IPS-NIHi11 (cell line): ENCODE measurements at regions not wholly inside any gene's neighbourhood (a gene's known extent, or its start where the extent isn't known, plus 50 kb on each side); places are given as distances from the start of the nearest gene placed in this dataset.

Source experiments
- DNase-seq: peaks from one replicate; pipeline ENCODE4 v3.0.0; 2012; ENCODE audit warnings: mixed read lengths, low spot score

DNA sequence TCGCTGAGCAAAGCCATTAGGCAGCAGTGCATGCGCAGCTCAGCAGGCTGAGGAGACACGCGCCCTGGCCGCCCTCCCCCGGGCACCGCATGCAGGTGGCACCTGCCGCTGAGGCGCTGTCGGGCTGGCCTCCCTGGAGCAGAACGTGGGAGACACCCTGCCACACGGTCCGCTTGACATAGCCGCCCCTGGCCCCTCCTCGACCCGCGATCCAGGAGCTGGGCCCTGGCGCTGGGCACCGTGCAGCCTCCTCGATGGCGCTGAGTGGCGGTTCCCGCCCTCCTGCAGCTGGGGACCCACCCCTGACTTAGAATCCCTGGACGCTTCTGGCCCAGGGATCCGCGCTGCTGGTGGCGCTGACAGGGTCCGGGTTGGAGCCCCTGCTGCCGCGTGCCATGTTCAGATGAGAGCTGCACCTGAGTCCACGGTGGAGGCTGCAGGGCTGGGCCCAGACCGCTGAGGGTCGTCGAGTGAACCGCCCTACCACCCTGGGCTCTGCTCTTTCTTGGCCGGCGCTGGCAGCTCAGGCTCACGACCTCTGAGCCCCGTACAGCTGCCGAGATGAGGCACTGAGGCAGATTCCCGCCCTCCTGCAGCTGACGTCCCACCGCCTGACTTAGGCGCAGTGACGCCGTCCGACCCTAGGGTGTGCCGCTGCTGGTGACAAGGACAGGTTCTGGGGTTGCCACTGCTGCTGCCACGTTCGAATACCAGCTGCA, 116.8 kb downstream of the OR13A1 start:
- no peak for DNase-seq

GRCh38 chr10:45199205-45199740, 116.1 kb downstream of the OR13A1 start:
- no peak for DNase-seq

DNA sequence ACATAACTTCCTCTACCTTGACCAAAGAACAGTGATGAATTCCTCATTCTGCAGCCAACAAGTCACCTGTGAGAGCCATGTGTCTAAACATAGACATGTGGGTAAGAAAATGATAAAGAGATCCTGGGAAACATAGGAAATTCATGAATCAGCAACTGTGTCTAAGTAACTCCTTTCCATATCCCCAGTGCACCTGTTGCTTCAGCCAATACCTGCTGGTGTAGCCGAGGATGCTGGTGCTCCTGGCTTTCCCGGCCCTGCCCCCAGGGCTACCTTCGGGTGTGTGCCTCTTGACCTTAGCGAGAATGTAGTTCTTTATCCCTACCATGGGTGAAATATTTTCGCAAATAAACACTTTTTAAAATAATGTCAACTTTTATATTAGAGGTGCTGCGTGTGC, 114.1 kb downstream of the OR13A1 start:
- no peak for DNase-seq

GRCh38 chr10:45202242-45202641, 113.2 kb downstream of the OR13A1 start:
- DNase-seq = no peak

GRCh38 chr10:45204954-45205775, 110.2 kb downstream of the OR13A1 start:
- no peak for DNase-seq

- DNase-seq = no peak
Measured at GRCh38 chr10:45209888-45210287, 105.5 kb downstream of the OR13A1 start.

GRCh38 chr10:45211576-45211975, 103.8 kb downstream of the OR13A1 start:
- no peak for DNase-seq

GRCh38 chr10:45219416-45219815, 96.0 kb downstream of the OR13A1 start:
- DNase-seq = no peak

DNA sequence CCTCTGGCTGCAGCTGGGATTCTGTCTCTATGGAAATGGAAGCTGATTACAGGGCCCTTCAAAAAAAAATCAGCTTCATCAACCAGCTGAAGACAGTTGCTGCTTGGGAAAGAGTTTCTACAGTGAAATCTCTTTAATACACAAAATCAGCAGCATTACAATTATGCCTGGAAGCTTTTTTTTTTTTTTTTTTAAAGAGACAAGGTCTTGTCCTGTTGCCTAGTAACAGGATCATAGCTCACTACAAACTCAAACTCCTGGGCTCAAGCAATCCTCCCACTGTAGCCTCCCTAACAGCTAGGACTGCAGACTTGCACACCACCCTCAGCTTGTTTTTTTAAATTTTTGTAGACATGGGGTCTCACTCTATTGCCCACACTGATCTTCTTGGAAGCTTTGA, 94.5 kb downstream of the OR13A1 start:
- no peak for DNase-seq

DNA sequence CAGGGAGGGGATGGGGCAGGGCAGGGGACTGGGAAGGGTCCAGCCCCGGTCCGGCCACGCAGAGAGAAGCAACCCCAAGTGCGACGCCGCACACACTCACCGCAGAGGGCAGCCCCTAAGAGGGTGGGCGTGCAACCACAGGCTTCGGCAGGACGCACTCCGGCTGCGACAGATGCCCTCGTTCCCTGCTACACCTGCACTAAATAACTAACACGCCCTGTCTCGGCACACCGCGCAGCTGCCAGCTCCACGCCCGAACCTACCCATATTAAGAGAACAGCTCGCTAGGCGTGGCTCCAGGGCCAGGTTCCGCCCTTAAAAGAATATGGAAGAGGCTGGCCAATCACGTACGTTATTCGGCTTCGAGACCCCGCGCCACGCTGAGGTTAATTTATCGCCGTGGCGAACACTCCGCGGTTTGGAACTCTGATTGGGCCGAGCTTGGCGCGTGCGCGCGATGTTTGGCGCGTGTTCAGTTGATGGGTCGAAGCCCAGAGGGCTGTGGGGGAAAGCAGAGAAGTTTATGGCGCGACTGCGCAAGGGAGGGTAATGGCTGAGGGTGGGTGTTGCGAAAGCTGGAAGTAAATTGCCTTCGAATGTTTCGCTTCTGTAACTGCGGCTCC, 91.1 kb downstream of the OR13A1 start:
- DNase-seq = no peak

DNA sequence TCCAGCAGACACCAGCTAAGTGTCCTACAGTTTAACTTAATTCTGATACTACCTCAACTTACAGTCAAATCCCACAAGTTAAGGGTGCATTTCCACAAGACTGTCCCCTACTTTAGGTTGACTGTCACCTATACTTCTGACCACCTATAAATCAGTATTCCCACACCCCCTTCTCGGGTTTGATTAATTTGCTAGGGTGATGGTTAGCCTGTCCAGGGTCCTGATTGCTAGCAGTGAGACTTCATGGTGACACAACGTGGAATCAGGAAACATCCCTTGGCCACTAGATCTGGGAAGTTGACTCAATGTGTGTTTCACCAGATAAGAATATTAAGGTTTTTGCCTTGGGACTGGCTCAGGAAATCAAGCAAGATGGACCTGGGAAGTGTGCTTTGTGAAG, 88.4 kb downstream of the OR13A1 start:
- DNase-seq = no peak

DNA sequence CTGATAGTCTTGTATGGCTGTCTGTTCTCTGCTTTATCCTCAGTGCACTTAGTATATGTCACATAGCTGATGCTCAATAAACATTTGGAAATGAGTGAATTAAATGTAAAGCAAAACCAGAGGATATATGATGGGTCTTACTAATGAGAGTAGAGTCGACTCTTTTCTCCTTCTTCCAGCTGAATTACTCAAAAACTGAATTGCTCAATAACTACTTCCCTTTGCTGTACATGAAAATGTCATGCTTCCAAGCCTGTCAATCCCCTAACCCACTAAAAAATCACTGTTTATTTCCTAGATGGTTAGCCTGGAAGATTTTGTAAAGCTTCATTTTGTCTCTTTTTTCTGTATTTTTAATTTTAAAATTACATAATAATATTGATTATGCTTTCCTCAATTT, 88.0 kb downstream of the OR13A1 start:
- DNase-seq = no peak

GRCh38 chr10:45229823-45230222, 85.6 kb downstream of the OR13A1 start:
- no peak for DNase-seq

GRCh38 chr10:45235260-45235769, 80.1 kb downstream of the OR13A1 start:
- peak; percentile 66 for DNase-seq

- DNase-seq = no peak
Measured at GRCh38 chr10:45235798-45236220, 79.6 kb downstream of the OR13A1 start.

DNA sequence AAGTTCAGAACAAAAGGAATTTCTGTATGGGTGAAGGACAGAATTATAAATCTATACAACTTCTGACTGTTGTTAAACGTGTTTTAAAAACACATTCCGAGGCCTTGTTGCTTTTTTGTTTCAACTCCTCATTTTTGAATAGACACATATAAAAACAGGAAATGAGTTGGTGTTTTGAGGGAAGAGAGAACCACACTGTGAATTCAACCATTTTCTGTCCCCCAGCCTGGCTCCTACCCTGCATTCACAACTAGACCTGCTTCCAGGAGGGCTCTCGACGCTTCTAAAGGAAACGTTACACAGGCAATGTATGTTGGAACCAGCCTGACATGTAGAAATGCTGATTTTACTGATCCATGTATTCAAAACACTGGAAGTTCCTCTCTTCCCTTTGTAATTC, 76.5 kb downstream of the OR13A1 start:
- no peak for DNase-seq

GRCh38 chr10:45239642-45240041, 75.8 kb downstream of the OR13A1 start:
- no peak for DNase-seq

DNA sequence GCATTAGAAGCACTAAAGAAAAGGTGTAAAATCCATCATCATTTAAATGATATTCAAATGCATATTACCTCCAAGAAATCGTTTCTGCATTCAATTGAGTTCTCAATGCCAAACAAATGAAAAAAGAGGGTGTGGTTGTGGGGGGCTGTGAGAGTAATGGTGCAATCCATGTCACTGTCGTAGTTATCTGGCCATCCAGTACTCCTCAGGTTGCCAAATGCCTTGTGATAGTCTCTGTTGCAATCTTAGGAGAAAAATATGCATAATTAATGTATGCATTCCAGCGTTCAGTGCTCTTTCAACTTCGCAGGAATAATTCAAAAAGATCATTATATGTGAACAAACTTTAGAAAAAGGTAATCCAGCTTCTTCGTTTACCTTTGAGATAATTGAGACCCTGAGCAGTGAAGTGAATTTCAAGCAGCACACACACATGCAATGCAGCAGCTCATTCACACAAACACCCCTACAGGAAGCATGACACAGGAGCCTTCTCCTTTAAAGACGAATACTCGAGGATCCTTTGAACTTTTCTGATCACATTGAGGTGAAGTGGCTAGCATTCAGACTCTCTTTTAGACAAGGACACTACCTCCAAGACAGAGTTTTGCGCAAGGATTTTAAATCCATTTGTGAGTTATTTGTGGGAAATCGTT, 73.4 kb downstream of the OR13A1 start:
- no peak for DNase-seq

- DNase-seq = no peak
Measured at GRCh38 chr10:45243261-45243660, 72.1 kb downstream of the OR13A1 start.

DNA sequence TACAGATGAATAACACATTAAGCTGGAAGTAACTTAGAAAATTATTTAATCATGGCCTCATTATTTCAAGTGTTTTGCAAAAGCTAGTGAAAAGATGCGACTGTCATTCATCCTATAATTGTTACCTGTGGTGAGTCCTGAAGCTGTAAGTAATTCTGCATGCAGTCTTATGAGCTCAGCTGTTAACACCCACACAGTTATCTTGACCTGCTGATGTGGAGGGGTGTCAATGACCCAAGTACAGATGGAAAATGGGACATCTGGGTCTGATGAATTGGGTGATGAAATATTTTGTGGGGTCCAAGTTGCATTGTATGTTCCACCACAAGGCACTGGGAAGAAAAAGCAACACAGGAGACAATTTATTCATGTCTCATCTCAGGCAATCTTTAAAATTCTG, 68.9 kb downstream of the OR13A1 start:
- DNase-seq = no peak

GRCh38 chr10:45249978-45250693, 65.3 kb downstream of the OR13A1 start:
- DNase-seq = peak; percentile 33
